GM20000 (cell line): ENCODE measurements at regions not wholly inside any gene's neighbourhood (a gene's known extent, or its start where the extent isn't known, plus 50 kb on each side); places are given as distances from the start of the nearest gene placed in this dataset.

ENCODE experiments used
- DNase-seq: peaks from one replicate; pipeline ENCODE4 v3.0.0; 2012; ENCODE audit warnings: low spot score
- TF ChIP-seq, protein P1 (sequence below): IDR thresholded peaks from 2 replicates; pipeline ENCODE4 v1.5.1; 2012; ENCODE audit warnings: mild to moderate bottlenecking, control low read depth; ENCODE audit errors: extremely low read depth, missing control alignments

DNA sequence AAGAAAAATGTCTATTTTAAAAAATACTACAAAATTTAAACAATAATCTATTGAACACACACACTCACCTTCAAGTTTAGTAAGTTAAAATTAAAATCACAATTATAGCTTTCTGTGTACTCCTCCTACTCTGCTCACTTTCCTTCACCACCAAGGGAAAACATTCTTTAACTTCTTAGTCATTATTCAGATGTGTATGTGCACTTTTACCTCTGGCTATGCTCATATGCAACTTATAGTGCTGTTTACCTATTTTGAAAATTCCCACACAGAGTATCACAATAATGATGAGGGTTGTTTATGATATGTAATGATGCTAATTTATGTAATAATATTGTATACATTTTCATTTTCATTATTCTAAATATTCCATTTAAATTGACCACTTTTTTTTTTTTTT, 661.4 kb downstream of the MRPL39 start:
- TF ChIP-seq, protein P1, sequence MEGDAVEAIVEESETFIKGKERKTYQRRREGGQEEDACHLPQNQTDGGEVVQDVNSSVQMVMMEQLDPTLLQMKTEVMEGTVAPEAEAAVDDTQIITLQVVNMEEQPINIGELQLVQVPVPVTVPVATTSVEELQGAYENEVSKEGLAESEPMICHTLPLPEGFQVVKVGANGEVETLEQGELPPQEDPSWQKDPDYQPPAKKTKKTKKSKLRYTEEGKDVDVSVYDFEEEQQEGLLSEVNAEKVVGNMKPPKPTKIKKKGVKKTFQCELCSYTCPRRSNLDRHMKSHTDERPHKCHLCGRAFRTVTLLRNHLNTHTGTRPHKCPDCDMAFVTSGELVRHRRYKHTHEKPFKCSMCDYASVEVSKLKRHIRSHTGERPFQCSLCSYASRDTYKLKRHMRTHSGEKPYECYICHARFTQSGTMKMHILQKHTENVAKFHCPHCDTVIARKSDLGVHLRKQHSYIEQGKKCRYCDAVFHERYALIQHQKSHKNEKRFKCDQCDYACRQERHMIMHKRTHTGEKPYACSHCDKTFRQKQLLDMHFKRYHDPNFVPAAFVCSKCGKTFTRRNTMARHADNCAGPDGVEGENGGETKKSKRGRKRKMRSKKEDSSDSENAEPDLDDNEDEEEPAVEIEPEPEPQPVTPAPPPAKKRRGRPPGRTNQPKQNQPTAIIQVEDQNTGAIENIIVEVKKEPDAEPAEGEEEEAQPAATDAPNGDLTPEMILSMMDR: no peak

DNA sequence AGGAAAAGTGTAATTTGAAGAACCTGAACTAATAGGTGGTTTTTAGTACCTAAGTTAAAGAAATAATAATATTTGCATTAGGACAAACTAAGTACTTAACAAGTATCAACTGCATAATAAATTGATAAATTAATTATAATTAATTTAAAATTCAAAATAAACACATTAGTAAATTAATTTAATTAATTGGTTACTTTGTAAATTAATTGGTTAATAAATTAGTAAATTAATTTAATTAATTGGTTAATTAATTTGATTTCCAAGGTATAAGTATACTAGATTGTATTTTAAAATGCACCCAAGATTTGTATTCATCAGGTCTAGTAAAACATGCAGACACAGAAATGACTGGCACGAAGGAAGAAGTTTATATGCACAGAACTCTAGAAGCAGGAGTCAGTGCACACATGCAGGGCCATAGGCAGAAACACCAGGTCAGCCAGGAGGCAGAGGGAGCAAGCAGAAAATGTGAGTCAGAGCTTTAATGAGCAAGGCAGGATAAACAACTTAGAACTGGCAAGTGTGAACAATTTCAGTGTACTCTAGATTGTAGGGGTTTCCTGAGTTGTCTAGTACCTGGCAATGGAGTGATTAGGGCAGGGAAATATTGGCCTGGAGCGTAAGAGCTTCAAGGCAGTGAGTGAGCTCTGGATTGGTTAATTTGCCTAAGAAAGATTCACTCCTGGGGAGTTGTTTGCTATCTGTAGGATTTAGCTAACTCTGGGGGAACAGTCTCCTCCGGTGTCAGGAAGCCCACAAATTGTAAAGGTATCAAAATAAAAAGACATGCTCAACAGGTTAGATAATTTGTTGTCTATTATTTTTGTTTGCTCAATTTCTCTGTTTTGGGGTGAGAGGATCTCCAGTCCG, 665.7 kb downstream of the MRPL39 start:
- no peak for DNase-seq

More for the DNA sequence above, 661.4 kb downstream of the MRPL39 start:
- no peak for DNase-seq

GRCh38 chr21:24939291-24939690, 668.0 kb downstream of the MRPL39 start:
- no peak for DNase-seq
- TF ChIP-seq, protein P1: no peak

More for the DNA sequence above, 665.7 kb downstream of the MRPL39 start:
- TF ChIP-seq, protein P1: no peak

- DNase-seq: no peak
- TF ChIP-seq, protein P1: no peak
Measured at GRCh38 chr21:24938573-24938972, 668.7 kb downstream of the MRPL39 start.

- TF ChIP-seq, protein P1: no peak
Measured at GRCh38 chr21:24935991-24936390, 671.3 kb downstream of the MRPL39 start.

DNA sequence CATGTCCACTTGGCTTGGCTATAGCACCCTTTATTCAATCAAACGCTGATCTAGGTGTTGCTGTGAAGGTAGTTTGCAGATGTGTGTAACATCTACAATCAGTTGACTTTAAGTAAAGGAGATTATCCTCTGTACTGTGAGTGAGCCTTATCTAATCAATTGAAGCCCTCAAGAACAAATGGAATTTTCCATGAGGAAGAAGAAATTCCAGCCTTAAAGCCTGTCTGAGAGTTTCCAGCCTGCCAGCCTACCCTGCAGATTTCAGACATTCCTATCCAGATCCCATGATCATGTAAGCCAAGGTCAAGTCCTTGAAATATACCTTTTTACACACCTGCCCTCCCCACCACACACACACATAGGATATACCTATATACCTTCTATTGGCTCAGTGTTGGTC, 696.7 kb downstream of the MRPL39 start:
- TF ChIP-seq, protein P1: no peak
- no peak for DNase-seq

More at GRCh38 chr21:24935991-24936390, 671.3 kb downstream of the MRPL39 start:
- DNase-seq: no peak

GRCh38 chr21:24903994-24904635, 703.2 kb downstream of the MRPL39 start:
- TF ChIP-seq, protein P1: no peak
- DNase-seq: no peak
